ENCODE measurements at regions not wholly inside any gene's neighbourhood (a gene's known extent, or its start where the extent isn't known, plus 50 kb on each side); places are given as distances from the start of the nearest gene placed in this dataset.
A peak's percentile ranks its signal among the peaks of the same experiment; 100 is the strongest.

GRCh38 chr1:168903237-168903830, 174.3 kb upstream of the DPT start:
- no peak for DNase-seq
- no peak for TF ChIP-seq CTCF (IDR thresholded peaks at IDR 0.05)
- no peak for ATAC-seq

GRCh38 chr1:168905633-168906032, 176.6 kb upstream of the DPT start:
- intact Hi-C loops (cut with DNase I, micrococcal nuclease): no loop called here
- H3K9me3 ChIP-seq: no peaks in the 10 kb centered on the region
- TF ChIP-seq CTCF (IDR thresholded peaks at IDR 0.05): no peak
- ATAC-seq: no peak
- no peak overlapping the region for H3K4me3 ChIP-seq
- no peak for DNase-seq
- no peaks in the 10 kb centered on the region for H3K36me3 ChIP-seq (ENCODE audit: low read depth)
- peaks cover 8% of the 10 kb centered on the region for H3K4me1 ChIP-seq (ENCODE audit: low read depth)

More at GRCh38 chr1:168903237-168903830, 174.3 kb upstream of the DPT start:
- H3K36me3 ChIP-seq (ENCODE audit: low read depth): no peaks in the 10 kb centered on the region
- H3K4me1 ChIP-seq (ENCODE audit: low read depth): peaks cover 8% of the 10 kb centered on the region
- H3K9me3 ChIP-seq: no peaks in the 10 kb centered on the region
- H3K4me3 ChIP-seq: no peak overlapping the region
- intact Hi-C loops (cut with DNase I, micrococcal nuclease): no loop called here

GRCh38 chr1:168906367-168906766, 177.4 kb upstream of the DPT start:
- Histone ChIP-seq H3K4me3 (no peak overlapping the region), H3K36me3 (ENCODE audit: low read depth) (no peaks in the 10 kb centered on the region), H3K9me3 (no peaks in the 10 kb centered on the region), H3K4me1 (ENCODE audit: low read depth) (peaks cover 8% of the 10 kb centered on the region)
- ATAC-seq (no peak), DNase-seq (no peak)
- intact Hi-C loops (cut with DNase I, micrococcal nuclease): no loop called here
- no peak for TF ChIP-seq CTCF (IDR thresholded peaks at IDR 0.05)

- DNase-seq (peak in 1 of 3 donors; percentile 29), ATAC-seq (peak; percentile 80)
- Histone ChIP-seq H3K9me3 (no peaks in the 10 kb centered on the region), H3K4me3 (no peak overlapping the region), H3K4me1 (ENCODE audit: low read depth) (peaks cover 8% of the 10 kb centered on the region), H3K36me3 (ENCODE audit: low read depth) (no peaks in the 10 kb centered on the region)
- intact Hi-C loops (cut with DNase I, micrococcal nuclease): no loop called here
- no peak for TF ChIP-seq CTCF (IDR thresholded peaks at IDR 0.05)
Measured at GRCh38 chr1:168907053-168907452, 178.0 kb upstream of the DPT start.

- DNase-seq (no peak), ATAC-seq (peak; percentile 23)
- Histone ChIP-seq H3K9me3 (no peaks in the 10 kb centered on the region), H3K4me1 (ENCODE audit: low read depth) (peaks cover 8% of the 10 kb centered on the region), H3K4me3 (no peak overlapping the region), H3K36me3 (ENCODE audit: low read depth) (no peaks in the 10 kb centered on the region)
- TF ChIP-seq CTCF (IDR thresholded peaks at IDR 0.05): no peak
- intact Hi-C loops (cut with DNase I, micrococcal nuclease): no loop called here
Measured at GRCh38 chr1:168907786-168908348, 178.9 kb upstream of the DPT start.

Measured in mucosa of descending colon (tissue), 3 donors.